ENCODE measurements at regions not wholly inside any gene's neighbourhood (a gene's known extent, or its start where the extent isn't known, plus 50 kb on each side); places are given as distances from the start of the nearest gene placed in this dataset.

DNA sequence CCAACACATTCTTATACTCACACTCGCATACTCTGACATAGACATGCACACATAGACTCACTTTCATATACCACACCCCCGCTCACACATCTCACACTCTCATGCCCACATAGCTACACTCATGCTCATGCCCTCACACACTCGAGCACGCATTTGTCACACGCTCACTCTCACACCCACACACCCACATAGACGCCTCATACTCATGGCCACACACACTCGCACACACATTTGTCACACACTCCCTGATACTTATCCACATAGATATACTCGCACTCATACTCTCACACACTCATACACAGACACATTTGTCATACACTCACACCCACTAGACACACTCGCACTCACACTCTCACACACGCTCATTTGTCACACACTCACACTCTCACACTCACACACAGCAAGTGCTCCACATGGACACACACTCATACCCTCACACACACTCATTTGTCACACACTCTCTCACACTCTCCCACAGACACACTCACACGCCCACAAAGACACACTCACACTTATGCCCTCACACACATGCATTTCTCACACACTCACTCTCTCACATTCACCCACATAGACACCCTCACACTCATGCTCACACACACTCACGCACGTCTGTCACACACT is 50.9 kb downstream of the TNP1 start:
- no peak for DNase-seq (ENCODE audit: low read depth in 2 of 2)

DNA sequence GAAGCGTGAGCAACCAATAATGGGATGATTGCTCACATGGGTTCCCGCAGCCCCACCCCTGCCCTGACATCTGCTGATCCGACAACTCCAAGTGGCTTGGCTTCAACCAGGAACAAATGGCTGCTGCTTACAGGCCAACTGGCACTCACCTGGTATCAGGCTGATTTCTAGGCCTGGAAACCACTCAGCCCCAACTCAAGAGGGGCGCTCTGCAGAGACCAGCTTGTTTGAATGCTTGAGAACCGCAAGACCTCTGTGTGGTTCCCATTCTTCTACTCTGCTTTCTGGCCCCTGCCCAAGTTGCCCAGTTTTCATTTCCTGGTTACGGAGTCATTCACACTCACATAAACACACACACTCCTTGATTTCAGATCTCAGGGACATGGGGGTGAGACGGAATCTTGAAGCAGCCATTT is 52.0 kb downstream of the TNP1 start:
- no peak for DNase-seq (ENCODE audit: low read depth in 2 of 2)

DNA sequence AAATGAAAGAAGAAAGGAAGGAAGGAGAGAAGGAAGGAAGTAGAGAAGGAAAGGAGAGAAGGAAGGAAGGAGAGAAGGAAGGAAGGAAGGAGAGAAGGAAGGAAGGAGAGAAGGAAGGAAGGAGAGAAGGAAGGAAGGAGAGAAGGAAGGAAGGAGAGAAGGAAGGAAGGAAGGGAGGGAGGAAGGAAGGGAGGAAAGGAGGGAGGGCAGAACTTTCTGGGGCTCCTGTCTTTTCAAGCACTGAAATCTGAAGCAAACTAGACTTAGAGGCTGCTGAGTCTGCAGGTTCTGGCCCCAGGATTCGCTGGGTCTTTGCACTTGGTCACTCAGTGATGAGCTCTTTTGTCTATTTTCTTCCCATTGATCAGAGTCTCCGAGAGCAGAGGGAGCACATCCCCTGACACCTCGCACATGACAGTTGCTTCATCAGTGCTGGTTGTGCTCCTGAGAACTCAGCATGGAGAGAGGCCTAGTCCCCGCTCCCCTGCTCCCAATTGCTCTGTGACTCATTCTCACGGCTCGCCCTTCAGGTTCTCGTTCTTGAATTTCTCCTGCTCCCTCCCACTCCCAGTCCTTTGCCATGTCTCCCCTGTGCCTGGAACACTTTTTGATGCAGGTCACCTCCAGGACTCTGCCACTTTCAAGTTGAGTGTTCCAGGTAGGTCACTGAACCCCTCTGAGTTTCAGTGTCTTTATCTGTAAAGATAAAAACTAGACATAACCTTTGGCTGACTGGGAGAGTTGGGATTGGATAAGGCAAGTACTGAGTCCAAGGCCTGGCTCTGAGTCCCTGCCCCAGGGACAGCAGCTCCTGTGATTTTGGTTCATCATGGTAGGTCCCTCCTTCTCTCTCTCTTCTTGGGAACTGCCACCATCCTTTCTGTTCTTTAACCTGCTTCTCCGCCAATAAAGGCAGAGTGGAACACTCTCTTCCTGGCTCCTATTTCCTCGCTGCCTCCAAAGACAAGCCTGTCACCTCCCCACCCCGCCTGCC is 55.2 kb downstream of the TNP1 start:
- no peak for DNase-seq (ENCODE audit: low read depth in 2 of 2)

DNA sequence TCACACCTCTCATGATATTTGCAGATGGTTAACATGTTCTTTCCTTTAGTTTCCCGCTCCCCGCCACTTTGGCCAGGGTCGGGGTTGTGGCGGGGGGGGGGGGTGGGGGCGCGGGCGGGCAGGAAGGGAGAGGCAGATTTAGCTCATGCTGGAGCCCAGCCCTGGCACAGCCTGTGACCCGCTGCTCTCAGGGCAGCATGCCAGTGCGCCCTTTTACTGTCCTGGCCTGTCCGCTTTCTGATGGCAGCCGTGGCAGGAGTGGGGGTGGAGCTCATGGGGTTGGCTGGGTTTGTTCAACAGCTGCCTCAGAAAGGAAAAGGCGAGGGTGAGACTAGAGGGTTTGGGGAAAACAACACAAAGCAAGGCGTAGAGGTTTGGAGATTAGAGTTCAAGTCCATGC is 56.1 kb downstream of the TNP1 start:
- no peak for DNase-seq (ENCODE audit: low read depth in 2 of 2)

DNA sequence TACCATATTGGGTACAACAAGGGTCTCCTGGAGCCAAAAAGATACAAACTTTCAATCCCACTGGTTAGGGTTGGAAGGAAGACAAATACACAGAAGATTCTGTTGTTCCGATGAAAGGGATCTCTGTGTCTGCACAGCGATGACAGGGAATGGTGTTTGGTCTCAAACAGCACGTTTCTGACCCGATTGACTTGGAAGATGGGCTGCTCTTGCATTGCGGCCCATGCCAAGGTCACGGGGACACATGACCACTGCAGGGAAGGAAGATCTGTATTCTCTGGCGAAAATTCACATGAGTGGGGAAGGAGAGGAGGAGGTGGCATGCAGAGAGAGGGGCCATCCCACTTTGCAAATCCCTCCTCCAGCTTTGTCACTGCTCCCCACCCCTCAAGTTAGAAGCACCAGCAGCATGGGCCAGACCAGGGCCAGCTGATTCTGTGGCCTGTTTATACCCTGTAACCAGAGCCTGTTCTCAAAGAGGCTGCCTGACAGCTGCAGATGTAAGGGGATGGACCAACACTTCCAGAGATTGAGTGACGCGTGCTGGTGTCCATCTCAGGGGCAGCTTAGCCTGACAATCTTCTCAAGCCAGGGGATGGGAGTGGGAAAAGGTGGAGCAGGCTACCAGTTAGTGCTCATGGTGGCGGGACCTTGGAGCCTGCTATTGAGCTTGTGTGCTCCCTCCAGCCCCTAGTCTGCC is 57.2 kb downstream of the TNP1 start:
- no peak for DNase-seq (ENCODE audit: low read depth in 2 of 2)

DNA sequence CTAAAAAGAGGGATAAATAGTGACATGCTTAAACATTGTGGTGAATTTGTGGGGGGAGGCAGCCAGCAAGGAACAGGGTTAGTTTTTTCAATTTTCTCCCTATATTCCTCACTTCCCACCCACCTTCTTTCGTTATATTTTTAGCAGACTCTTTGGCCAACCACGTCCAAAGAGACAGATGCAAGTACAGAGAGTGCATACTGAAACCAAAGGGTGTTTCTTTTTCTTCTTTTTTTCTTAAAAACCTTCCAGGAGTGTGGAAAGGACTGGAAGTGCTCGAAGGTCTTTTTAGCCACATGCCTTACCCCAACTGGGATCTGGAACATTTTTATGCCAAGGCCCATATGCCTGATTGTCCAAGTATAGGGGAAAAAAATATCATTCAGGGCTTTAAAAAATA is 59.0 kb downstream of the TNP1 start:
- DNase-seq (ENCODE audit: low read depth in 2 of 2), result no peak

DNA sequence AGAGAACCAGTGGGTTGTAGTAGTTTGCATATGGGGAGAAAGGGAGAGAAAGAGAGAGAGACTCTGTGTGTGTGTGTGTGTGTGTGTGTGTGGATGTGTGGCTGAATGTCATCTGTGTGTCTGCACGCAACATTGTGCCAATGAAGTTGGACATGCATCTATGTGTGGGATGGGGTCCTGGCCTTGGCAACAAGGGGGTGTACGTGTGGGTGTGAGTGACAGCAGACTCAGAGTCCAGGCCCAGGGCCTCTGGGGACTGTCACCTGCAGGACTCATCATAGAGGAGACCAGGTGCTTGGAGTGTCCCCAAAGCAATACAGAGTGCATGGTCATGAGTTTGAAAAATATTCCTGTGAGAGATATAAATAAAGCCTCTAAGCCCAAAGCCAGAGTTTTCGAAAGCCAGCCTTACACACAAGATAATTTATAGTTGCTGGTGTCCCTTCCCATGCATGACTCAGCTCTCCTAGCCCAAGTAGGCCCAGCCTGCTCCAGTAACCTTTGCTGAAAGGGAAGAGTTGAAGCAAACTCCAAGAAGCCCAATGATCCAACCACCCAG is 59.9 kb downstream of the TNP1 start:
- DNase-seq (ENCODE audit: low read depth in 2 of 2), result no peak

DNA sequence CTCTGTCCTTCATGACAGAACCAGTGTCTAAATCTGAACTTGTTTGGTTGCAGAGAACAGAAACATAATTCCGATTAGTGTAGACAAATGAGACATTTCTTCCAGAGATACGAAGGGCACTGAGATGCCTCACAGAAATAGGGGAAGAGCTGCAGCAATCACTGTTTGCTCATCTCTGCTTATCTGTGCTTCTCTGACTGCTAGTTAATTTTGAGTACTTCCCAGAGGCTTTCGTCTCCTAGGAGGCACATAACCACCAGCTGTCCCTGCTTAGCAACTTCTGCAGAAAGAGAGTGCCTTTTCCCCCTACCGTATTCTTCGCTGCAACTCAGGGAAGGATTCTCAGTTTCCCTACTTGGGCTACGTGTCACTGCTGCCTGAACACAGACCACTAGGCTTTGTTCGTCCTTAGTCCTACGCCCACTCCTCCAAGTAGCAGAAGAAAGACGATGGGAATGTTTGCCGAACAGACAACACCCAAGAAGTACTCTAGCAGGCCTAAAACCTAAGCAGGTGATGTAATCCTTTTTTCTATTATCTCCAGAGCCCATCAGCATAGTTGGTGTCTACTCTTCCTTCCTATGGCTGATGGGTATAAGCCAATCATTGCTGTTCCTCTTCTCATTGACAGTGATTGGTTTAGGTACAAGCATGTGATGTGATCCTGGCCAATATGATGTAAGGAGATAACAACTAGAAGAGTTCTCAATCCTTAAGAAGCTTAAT is 63.6 kb downstream of the TNP1 start:
- no peak for DNase-seq (ENCODE audit: low read depth in 2 of 2)

DNA sequence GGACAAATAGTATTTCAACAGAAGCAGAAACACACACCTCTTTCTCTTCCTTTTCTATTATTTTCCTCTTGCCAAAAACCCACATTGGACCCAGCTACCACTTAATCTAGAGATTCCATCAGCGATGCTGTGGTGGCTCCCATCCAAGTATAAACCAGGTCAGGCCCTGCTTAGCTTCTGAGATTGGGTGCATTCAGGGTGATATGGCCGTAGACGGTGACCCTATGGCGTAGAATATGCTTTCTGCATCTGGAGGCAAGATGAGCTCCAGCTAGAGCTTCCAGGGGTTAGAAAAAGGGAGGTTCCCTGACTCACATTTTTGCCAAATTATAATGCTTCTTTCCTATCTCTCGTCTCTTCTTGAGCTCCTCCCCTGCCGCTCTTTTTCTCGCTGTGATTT is 66.5 kb downstream of the TNP1 start:
- no peak for DNase-seq (ENCODE audit: low read depth in 2 of 2)

DNA sequence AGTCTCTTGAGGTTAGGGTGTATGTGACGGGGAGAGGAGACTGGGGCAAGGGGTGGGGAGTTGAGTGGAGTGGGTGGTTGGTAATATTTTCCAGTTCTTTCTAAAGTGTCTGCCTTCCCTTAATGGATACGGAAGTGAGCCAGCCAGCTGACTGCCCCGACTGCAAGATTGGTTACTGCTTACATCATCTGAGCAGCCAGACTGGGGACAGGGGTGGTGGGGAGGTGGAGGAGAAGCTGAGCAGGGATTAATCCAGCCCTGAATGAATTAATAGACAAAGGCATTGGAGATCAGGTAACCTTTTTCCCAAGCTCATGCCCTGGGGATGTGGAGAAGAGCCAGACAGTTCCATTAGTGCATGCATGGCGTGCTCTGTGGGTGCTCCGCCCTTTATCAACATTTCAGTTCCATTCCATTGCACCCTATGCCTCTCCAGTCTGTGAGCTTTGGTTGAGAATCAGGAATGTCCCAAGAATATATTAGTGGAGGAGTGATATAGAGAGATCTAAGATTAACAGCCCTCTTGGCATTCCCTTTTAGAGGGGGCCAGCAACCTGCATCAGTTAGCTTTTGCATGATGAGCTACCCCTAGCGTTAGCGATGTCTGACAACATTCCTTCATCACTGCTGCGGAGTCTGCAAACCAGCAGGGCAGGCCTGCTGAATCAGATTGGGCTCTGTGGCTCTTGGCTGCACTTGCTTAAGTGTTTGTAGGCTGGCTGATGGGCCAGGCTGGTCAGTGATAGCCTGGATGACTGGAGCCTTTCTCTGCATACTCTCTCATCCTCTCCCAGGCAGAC is 67.4 kb downstream of the TNP1 start:
- no peak for DNase-seq (ENCODE audit: low read depth in 2 of 2)

DNA sequence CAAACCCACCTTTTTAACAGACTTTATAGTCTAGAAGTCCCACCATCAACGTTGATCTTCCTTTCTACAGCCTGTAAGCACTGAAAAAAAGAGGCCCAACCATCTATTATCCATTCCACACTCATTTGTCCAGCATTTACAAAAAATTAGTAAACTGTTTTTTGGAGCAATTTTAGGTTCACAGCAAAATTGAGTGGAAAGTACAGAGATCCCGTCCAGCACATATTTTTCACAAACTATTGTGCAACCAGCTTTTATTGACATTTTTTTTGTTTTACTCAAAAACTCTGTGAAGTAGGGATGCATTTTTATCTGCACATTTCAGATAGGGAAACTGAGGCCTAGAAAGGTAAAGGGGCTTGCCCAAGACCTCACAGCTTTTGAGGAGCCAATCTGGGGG is 68.6 kb downstream of the TNP1 start:
- DNase-seq (ENCODE audit: low read depth in 2 of 2), result no peak

DNA sequence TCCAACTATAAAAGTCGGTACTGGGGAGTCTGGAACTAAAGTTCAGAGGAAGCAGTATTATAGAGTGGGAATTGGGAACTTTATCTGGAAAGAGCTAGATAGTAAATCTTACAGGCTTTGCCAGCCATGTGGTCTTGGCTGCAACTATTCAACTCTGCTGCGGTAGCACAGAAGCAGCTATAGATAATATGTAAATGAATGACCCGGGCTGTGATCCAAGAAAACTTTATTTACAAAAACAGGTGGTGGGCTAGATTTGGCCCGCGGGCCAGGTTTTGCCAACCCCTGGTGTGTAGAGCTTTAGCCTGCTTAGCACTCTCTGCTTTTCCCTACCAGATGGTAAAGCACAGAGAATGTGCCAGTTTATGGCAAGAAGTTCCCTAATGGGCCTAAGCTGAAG is 70.8 kb downstream of the TNP1 start:
- DNase-seq (ENCODE audit: low read depth in 2 of 2), result no peak

DNA sequence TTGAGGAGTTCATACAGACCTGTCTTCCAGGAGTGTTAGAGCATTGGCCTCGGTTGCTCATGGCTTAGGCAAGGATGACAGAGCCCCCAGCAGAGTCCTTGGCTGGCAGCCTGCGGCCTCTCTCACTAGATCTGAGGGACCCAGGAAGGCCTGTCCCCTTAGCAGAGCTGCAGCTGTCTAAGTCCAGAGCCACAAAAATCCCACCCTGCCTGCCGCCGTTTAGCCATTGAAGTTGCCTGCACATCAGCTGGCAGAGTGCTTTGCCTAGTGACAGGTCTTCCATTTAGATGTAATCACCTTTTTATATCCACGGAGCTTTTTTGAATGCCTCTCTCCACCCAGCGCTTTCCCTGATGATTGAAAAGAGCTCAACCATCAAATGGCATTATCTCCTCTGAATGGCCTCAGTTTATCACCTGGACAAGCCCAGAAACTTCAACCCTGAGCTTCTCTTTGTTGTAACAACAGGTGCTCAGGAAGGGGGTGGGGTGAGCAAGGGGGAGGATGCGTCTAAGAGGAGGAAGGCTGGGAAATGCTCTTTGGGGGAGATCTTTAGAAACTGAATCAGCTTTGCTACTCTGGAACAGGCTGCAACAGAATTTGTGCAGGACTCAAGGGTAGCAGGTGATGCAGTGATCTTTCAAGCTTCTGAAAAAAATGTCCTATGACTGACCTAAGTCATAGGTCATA is 71.9 kb downstream of the TNP1 start:
- no peak for DNase-seq (ENCODE audit: low read depth in 2 of 2)

DNA sequence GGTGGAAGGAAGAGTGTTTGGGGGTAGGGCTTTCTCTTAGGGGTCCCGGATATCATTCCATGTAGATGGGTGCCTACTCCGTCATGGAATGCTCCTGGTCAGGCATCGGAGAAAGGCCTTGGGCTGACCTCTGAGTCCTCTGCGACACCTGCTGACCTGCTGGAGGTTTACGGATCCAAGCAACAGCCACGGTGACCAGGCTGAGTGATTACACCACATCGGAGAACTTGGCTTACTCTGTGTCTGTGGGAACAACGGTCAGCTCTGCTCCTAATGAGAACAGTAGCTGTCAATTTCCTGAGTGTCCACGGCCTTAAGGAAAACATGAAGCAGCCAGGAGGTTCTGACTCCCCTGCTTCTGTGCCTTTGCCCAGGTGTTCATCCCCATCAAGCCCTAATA is 73.2 kb downstream of the TNP1 start:
- DNase-seq (ENCODE audit: low read depth in 2 of 2), result no peak

DNA sequence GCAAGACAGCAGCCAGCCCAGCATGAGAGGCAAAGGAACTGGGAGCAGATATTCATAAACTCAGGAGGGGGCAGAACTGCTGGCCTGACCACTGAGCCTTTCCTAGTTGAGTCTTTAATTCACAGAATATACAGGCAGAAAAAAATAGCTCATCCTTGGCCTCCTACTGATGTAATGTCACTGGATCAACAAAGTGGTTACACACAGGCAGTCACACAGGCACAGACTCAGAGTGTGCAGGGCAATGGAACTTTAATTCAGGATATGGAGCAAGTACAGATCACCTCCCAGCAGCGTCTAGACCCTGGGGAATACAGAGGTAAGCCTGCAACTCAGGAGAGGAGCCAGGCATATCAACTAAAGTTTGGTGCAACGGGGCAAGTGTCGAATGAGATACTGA is 75.4 kb downstream of the TNP1 start:
- no peak for DNase-seq (ENCODE audit: low read depth in 2 of 2)

DNA sequence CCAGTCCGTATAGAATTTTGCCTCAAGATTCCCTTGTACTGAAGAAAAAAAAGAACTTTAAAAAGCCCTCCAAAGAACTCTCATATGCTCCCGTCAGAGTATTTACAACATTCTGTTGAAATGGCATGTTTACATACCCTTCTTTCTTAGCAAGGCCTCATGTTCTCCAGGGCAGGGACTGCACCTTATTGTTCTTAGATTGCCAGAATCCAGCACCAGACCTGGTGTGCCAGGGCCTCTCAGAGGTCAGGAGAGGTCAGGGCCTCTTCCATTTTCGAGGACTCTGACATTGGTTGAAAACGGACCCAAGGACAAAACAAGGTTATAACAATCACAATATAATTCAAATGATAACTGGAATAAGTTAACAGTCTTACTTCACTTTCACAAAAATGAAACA is 78.2 kb downstream of the TNP1 start:
- DNase-seq (ENCODE audit: low read depth in 2 of 2), result no peak

DNA sequence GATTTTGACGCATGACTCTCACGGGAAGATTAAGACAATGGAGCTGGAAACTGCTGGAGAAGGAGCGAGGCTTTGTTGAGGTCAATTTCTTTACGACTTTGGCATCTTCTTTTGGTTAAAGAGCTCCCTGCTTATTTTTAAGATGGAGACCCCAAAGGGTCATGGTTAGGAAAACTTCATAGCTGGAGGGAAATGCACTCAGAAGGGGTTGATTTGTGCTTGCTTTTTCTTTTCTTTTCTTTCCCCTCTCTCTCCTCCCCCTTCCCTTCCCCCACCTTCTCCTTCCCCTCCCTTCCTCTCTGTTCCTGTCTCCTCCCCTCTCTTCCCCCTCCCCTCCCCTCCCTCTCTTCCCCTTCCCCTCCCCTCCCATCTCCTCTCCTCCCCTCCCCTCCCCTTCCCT is 79.0 kb downstream of the TNP1 start:
- no peak for DNase-seq (ENCODE audit: low read depth in 2 of 2)

DNA sequence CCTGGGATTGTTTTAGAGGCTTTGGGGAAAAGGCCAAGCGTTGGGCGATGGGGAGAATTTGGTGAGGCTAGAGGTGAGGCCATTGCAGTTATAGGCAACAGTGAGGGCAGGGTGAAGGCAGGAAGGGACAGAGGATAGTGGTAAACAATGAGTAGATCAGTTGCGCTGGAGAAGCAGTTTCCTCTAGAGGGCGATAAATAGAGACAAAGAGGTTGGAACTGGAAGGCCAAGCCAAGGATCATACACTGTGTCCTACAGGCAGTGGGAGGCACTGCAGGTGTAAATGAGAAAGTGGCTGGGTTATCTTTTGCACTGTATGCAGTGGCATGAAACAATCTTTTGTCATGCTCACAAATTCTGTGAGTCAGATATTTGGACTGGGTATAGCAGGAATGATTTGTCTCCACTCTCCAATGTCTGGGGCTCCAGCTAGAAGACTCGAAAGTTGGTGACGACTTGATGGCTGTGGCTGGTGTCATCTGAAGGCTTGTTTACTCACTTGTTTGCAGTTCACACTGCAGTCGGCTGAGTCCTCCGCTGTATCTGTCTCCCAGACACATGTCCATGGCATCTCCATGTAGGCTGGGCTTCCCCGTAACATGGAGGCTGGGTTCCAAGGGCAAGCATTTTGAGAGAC is 82.1 kb downstream of the TNP1 start:
- DNase-seq (ENCODE audit: low read depth in 2 of 2), result peak in 1 of 2 donors; percentile 13

DNA sequence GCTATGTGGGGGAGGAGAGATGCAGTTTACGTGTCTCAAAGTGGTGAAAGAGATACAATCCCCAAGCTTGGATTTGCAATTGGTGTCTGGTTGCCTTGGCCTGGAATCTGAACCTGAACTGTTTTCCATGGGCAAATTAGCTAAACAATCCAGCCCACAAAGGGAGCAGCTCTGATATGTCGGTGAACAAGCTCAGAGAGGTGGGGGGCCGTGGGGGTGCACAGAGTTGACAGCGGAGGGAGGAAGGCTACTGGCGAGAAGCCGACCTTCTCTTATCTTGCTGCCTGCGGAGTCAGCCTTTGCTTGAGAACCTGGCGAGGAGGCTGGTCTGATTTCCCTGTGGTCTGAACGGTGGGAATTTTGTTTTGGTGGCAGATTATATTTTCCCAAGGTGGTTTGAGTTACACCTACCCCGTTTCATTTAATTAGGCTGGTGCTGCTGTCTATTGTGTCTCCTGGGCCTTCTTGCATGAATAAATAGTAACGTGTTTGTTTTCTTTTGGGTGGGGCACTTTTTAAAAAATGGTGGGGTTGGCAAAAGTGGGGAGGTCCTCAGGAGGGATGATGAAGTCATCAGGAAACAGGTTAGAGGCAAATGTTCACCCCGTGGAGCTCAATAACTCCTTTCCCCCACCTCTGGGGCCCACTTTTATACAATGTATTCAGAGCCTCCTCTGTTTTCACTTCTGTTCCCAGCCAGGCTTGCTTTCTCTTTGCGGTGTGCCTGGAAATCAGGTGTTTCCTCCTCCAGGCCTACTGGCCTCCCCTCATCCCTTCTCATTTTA is 80.9 kb upstream of the IGFBP5 start:
- DNase-seq (ENCODE audit: low read depth in 2 of 2), result no peak
